Stimulated activated CD4-positive, alpha-beta T cell treated with anti-CD3 and anti-CD28 coated beads, Interleukin-15, amount 100 ng/mL, for 1 hour (primary cell): ENCODE measurements at regions not wholly inside any gene's neighbourhood (a gene's known extent, or its start where the extent isn't known, plus 50 kb on each side); places are given as distances from the start of the nearest gene placed in this dataset.

Experiments
- DNase-seq, 2 donors: peaks; one replicate each; pipeline ENCODE4 v3.0.0-alpha.2; 2020; ENCODE audit warnings: low read depth in 1 of 2, low spot score in 1 of 2

DNA sequence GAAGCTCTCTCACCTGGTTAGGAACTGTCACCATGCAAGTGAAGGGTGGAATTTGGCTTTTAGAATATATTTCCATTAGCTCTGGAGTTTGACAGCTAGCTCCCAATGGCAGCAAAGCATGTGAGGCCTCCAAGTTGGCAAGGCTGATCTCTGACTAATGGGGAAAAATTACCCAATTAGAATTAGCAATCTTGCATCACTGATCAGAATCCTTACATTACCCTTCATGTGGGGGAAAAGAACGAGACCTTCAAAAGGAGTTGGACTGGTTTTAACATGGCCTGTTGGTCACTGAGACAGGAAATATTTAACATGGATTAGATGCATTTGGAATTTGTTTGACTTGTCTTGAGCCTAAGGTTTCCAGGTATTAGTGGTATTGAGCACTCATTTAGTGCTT is 192.3 kb upstream of the GDNF start:
- DNase-seq, result no peak

DNA sequence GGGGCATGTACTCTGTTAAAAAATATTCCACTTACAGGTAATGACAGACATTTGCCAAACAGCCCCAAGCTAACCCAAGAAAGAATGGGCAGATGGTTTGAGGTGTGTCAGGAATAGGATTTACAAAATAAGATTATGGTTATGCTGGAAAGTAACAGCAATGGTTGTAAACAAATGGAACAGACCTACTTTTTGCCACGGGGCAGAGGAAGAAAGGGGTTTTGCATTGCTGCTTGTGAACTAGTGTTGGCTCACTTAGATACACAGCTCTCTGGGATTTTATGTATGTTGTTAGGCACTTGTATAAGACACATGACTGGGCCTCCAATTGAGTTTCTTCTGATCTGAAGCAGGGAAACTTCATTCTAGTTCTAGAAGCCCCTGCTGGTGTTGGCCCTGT is 191.5 kb upstream of the GDNF start:
- no peak for DNase-seq

DNA sequence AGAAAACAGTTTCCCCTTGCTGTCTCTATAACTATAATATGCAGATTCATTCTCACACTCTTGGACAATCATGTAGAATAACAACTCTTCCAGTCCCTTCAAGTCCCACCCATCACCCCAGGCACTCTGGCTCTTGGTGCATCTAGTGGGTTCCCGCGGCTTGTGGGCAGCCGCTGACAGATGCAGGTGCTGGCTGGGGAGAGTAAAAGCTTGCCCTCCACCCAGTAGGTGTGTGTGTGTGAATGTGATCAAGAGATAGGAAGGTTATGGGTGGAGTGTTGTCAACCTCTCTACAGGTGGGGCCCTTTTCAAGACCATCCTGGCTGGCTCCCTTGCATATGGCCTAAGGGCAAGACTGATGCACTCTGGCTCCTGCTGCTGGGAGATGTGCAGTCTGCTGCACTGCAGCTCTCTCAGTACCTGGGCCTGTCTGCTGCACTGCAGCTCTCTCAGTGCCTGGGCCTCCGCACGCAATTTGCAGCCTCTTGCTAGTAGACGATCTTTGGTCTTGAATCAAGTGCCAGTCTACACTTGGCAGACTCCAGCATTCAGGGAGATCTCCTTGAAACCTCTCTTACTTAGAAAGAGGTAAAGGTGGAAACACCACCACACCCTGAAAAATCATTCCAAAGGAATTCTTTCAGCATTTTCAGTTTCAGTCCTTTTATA is 189.7 kb upstream of the GDNF start:
- DNase-seq, result no peak

DNA sequence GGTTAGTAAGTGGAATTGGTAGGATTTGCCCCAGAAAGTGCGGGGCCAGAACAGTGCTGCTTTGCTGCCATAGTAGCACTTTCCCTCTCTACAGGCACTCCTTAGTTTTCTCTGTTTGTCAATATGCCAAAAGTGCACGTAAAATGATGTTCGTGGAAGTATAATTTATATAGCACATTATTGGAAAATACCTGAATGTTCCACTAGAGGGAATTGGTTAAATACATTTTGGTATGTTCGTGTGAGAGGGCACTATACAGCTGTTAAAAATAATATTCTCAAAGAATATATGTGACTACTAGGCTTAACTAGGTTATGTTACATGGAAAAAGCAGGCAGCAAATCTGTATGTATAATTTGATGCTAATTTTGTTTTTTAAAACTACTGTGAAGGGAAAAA is 184.0 kb upstream of the GDNF start:
- no peak for DNase-seq

DNA sequence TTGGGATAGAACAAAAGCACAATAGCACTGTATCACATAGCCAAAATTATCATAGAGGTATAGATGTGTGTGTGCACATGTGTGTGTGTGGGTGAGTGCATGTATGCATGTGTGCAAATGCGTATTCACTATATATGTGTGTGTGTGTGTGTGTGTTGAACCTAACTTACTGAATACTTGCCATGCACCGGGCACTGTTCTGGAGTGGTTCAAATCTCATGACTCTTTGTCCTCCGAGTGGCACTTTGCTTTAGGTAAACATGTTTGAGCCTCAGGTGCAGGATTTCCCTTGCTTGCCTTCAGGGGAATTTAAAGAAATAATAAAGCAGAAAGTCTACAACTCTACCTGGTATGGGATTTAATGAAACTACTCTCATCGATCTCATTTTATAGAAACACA is 183.5 kb upstream of the GDNF start:
- no peak for DNase-seq

DNA sequence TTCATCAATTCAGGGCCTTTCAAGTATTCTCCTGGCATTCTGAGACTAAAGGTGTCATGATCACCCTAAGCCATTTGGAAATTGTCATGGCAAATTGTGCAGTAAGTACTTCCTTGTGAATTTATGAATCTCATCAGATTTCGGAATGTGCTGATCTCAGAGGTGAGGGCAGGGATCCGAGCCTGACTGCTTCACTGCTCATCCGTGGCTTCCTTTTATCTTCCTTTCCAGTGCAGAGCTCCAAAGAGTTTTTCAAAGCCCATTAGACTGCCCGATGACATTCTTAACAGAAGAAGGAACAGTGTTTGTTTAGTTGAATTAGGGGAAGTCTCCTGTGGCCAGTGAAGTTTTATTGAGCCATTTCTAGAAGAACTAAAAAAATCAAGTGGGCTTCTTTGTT is 182.8 kb upstream of the GDNF start:
- DNase-seq, result no peak

DNA sequence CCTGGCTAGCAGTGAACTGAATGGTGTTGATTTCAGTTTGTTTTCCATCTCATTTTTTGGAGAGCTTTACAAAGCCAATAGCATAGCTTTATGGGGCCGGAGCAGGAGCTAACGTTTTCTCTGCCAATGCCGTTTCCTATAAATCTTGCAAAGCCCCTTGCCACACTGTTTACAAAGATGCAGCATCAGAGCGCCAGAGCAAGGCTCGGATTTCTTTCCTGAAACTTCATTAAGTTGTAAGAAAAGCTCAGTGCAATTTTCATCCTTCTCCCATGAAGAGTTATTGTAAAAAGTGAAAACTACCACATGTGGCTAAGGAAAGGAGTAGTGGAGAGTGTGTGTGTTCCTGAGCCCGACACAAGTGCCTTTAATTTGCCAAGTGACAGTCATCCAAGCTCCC is 178.2 kb upstream of the GDNF start:
- no peak for DNase-seq

DNA sequence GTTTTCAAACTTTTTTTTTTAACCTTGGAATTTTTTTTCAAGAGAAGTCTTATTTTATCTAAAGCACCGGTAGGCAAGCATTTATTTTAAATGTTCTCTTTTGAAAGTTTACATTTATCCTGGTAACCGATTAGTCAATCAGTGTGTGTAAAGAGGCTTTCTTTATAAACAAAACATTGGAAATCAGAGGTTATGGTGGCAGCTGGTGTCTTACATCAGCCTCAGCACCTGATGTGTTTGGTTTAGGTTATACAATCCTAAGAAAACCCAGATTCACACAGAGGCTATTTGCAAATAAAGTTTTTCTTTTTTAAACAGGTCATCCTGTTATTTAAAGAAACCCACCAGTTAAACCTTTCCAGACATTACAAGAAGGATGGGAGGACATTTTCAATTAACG is 173.3 kb upstream of the GDNF start:
- no peak for DNase-seq

DNA sequence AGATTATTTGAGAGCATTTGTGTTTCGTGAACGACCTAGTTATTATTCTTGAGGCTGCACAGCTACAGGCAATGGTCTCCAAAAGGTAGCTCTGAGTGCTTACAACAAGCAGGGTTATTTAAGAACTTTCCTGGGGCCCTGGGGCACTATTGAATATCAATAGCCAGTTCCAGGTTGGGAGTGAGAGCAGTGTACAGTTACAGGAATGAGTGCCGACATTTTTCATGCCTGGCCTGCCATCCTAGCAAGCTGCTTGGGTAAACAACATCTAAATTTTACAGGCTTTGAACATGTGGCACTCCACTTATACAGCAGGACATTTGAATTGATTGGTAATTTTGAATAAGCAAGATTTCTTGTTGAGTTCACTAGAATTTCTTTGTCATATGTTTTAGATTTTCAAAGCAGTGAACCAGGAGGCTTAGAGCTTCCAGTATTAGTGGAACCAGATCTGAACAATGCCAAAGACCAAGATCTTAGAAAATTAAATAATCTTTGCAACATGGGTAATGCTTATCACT is 171.9 kb upstream of the GDNF start:
- DNase-seq, result no peak

DNA sequence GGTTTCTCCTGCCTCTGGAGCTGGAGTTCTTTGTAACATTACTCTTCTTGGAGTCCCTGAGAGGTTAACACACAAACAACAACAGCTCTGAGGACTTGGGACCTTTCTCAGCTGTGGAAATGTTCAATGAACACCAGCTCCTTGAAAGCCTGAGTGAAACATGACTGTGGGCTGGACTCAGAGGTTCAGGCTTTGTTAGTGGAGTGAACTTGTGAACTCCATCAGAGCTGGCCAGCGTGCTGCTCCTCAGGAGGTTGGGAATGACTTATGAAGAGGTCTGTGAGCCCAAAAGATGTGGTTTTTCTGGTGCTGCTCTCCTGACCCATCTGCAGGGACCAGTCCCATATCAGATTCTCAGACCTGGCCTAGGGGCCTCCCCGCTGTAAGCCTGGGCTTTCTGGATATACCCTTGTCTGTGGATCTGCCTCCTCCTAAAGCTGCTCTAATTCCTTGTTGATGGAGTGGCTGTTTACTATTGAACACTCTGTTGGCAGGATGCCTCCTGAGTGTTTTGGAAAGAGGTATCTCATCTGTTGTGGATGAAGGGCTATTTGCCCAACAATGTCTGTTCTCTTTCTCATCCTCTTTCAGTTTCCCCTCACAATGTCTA is 170.0 kb upstream of the GDNF start:
- DNase-seq, result no peak

DNA sequence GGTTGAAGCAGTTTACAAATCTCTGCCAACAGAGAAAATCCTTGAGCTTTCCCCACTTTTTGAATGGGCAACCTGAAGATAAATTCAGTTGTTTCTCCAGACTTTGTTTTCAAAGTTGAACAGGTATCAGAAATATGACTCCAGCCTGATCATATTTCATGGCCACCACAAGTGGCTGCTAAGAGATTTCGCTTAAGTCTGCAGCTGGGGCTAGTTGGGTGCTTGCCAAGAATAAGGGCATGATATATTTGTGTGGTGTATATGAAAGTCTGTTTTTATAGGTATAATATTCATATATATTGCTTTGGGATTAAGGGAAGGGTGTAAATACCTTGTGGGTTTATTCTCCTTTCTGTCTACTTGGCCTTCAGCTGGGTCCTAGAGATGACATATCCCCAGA is 168.4 kb upstream of the GDNF start:
- DNase-seq, result no peak

DNA sequence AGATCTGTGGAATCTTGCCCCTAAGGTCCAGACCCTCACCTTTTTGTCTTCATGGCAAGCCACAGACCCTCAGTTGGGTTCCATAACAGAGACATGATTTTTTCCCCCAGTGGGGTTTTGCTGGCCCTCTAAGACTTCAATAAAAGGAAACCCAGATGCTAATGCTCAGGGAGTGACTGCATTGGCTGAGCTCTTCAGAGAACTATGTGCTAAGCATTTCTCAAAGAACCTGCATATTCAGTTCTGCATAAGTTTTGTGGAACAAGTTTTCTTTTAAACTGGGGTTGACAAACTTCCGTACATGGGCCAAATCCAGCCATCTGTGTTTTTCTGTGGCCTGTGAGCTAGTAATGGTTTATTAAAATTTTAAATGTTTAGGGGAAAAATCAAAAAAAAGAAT is 159.8 kb upstream of the GDNF start:
- DNase-seq, result no peak

DNA sequence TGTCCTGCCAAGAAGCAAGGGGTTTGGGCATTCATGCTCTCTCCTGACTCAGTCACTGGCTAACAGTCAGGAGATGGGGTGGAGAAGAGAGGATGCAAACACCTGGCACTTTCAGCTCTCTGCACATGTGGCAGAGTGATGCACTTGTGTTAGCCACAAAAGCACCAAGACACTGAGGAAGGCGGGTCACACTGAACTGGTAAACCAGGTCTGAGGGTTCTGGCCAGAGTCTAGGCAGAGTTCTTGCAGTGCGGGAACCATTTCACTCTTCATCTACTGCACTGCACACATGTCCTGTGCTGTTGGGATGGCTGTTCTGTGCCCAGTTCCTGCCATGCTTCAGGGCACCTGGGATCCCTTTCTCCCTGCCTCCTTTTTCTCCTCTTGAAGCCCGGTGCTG is 157.1 kb upstream of the GDNF start:
- DNase-seq, result no peak

DNA sequence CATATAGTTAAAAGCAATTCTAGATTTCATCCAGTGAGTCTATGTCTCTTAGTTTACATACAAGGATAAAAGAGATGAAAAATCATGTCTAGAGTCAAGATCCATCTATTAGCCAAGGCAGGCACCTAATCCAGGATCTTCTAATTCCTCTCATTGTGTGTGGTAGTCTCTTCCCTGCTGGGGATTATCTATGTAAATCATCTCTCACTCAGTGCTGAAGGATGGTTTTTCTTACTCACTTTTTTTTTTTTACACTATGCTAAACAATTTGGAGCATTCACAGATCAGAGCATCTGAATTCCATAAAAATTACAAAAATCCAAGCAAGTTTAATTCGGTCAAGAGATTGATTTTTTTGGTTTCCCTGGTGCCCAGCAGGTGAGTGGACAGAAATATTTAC is 154.9 kb upstream of the GDNF start:
- DNase-seq, result no peak

DNA sequence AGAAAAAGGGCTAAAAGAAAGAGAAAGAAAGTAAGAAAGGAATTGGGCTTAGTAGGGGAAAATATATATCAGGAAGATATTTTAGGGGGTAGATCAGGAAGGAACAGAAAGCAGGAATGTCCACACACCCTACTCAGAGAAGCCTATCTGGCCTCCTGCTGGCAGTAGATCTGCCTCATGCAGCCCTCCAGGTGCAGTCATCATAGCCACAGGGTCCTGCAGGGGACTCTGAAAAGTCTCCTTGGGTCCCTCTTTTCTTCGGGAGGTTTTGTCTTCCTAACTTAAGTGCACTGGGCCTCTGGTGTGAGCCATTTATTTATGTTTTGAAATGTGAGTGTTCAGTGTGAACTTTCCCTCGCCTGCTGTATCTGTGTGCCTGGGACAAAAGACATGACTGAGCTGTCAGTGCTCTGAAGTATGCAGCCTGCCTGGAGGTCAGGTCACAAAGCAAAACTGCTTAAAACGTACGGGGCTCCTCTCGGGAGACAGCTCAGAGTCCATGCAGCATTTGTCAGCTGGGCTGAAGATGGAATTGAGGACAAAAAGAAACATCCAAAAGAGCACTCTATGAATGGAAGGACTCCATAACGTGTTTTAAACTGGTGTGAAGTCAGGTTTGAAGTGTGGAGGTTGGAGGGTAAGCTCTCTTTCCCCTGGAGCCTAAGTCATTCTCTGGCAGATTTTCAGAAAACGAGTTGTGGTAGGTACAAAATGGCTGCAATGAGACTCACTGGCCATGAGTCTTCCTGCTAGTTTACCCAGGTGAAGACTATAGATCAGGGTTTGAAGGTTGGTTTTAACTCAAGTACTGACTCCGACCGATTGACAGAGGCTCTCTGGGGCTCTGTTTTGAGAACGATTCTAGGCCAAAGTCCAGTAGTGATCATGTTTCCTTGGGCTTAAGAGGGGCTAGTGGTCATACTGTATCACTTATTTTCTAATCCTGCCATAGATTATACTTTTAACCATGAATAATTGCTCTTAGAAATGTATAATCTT is 151.8 kb upstream of the GDNF start:
- no peak for DNase-seq

DNA sequence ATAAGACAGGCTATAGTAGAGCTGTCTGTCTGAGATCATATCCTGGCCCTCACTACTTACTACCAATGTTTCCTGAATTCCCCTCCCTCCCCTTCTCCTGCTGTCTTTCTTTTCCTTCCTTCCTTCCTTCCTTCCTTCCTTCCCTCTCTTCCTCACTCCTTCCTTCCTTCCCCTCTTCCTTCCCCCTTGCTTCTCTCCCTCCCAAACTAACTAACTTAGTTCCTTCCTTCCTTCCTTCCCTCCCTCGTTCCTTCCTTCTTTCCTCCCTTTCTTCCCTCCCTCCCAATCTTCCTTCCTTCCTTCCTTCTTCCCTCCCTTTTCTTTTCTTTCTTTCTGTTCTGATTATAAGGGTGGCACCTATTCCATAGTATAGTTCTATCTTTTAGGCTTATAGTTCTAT is 150.0 kb upstream of the GDNF start:
- no peak for DNase-seq

DNA sequence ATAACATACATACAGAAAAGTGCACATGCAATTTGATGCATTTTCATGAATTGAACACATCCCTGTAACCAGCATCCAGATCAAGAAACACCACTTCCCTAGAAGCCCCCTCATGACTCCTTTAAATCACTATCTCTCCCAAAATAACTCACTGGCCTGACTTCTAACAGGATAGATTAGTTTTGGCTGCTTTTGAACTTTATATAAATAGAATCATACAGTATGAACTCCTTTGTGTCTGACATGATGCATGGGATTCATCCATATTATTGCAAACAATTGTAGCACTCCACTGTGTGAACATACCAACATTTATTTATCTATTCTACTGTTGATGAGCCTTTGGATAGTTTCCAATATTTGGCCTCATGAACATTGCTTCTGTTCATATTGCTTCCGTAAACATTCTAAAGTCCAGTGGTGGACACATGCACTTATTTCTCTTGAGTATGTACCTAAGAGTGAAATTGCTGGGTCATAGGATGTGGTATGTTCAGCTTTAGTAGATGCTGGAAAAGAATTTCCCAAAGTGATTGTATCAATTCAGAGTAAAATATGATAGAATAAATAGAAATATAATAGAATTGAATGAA is 148.7 kb upstream of the GDNF start:
- no peak for DNase-seq

DNA sequence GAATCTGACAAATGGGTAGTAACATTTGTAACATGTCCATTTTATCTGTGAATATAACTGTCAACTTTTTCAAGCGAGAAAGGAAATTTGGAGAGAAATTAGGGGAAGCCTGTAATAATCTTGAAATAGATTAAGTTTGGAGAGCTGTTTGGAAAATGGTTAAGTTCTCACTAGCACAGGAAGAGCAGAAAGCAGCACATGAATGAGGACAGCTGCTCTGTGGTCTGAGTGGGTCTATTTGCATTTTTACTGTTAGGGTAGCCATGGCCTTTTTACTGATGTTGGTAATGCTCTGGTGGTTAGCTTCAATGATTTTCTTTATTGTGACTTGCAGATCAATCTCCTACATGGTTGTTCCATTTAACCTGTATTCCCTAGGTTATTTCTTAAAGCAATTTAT is 144.5 kb upstream of the GDNF start:
- DNase-seq, result no peak

DNA sequence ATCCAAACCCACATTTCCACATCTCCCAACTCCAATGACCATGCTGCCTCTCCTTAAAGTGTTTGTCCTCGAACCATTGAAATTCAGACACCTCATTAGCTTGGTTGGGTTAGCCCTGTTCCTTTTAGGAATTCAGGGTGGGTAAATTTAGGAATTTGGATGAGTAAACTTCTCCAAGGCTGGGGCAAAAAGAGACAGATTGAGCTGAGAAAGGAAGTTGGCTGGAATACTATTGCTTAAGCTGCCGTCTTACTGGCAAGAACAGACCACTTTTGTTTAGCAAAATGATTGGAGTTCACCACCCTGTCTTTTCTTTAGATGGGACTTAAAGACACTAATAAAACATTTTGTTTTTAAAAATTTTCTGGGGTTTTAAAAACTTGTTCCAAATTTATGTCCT is 143.6 kb upstream of the GDNF start:
- no peak for DNase-seq

DNA sequence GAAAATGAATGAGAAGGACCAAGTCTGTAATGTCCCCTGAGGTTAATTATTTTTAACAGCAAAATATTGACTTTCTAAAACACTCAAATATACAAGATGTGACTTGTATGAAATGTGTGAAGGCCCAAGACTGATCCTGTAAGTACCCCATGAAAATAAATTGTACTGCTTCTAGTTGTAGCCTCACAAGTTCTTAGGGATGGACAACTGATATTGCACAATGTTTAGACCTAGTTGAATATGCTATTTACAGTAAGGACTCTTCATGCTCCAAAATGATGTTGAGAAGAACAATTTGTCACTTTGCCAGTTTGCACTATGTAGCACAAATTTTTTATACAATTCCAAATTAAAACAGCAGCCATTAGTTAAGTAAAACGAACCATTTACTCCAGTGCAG is 139.7 kb upstream of the GDNF start:
- DNase-seq, result no peak

DNA sequence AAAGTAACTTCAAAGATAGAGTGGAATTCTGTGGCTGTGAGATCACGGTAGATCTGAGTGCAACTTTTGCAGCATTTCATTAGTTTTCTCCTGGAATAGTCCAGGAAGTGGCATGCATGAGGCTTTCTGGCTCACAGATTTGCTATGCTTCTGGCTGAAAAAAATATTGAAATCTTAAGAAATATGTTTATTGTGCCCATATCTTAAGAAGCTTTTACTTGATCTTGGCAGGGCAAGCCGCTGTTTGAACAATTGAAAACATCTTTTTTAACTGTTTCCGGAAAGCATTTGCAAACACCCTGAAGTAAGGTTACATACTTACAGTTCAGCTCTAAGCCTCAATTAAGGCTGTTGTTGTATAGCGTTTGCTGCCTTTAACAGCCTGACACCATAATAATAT is 135.7 kb upstream of the GDNF start:
- no peak for DNase-seq
